HG02943 (cell line): ENCODE measurements at regions not wholly inside any gene's neighbourhood (a gene's known extent, or its start where the extent isn't known, plus 50 kb on each side); places are given as distances from the start of the nearest gene placed in this dataset.

ENCODE experiments used
- ATAC-seq: cut with Tn5 transposase; IDR thresholded peaks from one replicate; pipeline ENCODE4 v1.9.1; 2021; ENCODE audit warnings: mild to moderate bottlenecking, low read depth, moderate library complexity; ENCODE audit not compliant: unreplicated experiment

DNA sequence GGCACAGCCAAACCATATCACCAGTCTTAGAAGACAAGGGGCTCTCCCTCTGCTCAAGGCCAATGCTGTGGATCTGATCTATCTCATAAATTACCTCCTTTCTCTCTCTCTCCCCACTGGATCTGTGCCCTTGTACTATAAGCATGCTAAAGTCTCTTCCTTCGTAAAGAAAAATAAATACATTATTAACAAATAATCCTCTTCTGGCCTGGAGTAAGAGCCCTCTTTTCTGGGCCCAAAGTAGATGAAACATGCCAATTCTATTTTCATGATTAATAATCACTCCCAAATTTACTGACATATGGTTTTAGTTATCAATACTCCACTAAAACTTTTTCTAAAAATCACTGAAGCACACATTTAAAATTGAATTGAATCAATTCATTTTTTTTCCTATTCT, 889.7 kb downstream of the ADGRL2 start:
- ATAC-seq, result no peak

DNA sequence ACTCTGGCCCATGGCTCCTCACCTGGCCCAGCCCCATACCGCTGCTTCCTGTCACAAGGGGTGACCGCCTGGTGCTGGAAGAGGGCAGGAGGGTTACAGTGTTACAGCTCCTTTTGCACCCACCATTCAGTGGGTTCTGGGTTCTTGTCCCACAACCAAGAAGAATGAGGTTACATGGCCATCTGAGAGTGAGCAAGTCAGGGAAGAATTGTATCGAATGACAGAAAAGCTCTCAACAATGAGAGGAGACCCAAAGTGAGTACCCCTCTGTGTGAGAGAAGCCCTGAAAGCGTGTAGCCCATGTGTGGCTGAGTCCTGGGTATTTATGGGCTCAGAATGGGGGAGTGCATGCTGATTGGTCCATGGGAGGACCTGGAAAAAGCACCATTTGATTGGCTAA, 888.5 kb downstream of the ADGRL2 start:
- no peak for ATAC-seq

DNA sequence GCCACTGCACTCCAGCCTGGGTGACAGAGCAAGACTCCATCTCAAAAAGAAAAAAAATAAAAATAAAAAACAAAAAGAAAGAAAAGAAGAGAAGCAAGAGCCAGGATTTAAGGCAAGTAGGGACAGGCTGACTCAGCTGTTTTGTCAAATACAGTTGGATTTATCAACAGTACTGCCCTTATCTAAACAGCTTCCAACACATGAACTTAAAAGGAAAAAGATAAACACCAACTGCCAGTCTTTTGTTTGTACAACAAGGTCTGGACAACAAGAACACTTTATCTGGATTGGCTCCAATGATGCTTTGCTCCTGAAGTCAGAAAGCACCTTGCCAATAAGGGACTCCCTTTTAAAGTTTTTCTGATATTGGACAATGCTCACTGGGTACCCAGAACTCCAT, 886.0 kb downstream of the ADGRL2 start:
- ATAC-seq, result no peak

DNA sequence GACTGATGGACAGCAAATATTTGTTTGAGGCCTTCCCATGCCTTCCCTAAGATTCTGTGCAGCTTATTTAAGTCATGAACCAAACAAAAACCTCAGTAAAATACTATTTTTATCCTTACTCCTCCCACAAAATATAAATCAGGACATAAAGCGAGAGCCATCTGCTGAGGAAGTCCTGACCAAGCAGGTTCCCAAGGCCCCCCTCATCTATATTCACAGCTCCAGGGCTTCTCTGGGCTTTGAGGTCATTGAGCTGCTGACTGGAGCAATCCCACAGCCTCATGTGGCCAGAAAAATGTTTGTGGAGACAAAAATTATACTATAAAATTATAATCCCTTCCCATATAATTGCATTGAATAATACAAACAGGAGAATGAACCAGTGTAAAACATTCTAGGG, 846.2 kb downstream of the ADGRL2 start:
- ATAC-seq, result no peak

DNA sequence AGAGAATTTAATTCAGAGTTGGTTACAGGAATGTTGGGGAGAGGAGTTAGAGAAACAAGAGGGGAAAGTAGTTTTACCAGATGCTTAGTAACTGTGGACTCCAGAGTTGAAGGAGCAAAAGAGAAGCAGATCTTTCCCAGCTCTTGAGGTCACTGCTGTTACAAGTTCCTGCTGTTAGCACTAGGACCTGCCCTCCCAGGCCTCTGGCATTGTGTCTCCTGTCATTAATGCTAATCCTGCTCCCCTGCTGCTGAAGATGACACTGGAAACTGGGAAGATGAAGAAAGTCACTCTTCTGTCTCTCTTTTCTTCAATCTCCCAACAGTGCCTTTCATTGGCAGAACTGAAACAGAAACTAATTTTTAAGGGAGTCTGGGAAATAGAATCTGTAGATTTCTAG, 845.6 kb downstream of the ADGRL2 start:
- no peak for ATAC-seq

DNA sequence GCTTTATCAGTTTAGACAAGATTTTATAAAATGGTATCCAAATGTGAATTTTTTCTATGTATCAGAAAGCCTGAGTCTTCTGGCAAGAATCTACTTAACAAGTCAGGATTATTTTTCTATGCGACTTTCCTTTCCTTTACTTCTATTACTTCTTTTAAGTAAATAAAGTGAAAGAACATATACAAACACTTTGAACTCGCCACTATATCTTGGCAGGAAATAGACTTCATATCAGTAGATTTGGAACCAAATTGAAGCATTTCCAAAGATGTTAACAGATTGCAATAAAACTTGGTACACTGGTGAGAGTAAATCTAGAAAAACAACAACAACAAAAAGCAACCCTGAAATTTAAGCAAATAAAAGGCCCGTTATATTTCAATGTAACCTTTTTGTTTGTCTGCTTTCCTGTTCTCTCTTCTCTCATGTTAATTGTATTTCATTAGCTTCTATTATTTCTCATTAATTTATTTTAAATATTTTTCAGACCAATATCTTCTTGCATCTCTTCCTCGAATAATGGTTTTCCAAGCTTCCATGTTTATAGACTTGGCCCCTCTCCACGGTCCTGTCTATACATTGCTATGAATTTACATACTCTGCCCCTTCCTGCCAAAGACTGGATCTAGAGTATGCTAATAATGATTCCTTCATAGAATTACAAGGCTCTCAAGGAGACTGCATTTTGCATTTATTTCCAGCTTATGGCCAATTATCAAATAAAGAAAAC, 843.6 kb downstream of the ADGRL2 start:
- ATAC-seq, result no peak

DNA sequence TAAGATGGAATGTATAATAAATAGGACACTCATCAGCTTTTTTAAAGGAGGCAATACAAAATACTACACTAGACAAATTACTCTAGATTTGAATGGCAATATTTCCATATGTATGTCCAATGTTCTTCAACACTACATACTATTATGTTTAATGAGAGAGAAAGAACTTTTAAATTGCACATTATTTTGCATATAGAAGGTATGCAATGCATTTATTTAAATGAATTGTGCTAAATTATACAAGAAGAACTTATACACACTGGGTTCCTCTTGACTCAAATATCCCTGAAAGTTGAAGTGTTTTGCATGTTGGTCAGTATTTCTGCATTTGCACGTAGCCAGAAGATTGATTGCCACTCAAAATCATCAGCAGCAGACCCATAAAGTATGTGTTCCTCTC, 839.6 kb downstream of the ADGRL2 start:
- no peak for ATAC-seq

DNA sequence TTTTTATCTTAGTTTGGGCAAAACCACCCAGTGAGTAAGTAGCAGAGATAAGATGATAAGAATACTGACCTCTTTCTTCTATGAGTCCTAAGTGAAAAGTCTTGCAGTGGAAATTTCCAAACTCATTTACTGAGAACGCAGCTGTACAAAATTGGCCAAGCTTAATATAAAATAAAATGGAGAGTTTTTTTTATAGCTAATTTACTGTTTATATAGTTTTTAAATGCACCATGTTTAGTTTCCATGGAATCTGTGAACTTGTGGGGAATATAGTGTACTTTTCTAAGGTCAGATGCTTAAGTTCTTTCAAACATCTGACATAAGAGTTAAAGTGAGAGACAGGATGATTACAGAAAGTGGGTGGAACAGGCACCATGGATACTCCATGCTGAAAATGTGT, 833.5 kb downstream of the ADGRL2 start:
- no peak for ATAC-seq

DNA sequence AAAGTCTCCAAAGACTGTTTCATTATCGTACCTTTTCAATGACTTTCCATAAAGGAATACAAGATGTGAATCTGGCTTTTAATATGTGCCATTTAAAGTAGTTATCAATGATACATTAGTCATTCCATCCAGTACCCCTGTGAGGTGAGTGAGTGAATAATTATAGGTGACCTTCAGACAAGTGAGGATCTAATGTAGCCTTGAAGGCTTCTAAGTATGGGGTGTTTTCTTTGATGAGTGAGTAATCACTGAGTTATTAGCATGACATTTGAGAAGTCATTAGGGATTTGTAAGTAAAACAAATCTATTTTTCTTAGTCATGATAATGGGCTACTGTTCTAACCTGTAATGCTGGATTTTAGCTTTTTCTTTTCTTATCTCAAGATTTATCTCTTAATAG, 831.4 kb downstream of the ADGRL2 start:
- no peak for ATAC-seq

DNA sequence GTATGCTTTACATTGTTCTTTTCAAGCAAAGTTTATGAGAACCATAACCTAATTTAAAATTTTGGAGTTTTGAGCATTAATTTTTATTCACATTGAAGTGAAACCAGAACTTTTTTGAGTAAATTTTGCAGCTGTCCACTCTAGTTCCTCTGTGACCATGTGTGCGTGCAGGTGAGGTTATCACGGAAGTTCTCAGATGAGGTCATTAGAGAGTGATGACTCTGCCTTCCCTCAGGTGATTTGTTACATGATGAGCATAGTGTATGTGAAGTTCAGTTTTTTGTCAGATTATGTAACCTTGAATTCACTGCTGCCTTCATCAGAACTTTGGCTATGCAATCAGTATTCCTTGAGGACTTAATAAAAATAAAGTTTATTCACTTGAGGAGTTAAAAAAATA, 828.2 kb downstream of the ADGRL2 start:
- ATAC-seq, result no peak

DNA sequence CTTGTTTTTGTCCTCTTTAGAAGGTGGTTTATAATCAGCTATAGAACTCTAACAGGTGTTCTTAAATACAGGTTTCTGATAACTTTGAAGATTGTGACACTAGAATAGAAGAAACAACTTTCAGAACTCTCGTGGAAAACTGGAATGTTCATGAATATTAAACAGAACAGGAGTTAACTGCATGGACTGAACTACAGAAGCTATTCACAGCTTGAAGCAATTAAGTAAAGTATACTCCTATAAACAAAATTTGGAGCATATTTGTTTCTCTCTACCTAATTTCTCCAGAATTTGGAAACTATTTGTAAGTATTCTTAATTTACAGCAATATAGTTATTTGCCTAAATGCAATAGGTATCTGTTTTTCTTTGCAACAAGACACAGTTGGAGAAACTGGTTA, 824.8 kb downstream of the ADGRL2 start:
- ATAC-seq, result no peak

DNA sequence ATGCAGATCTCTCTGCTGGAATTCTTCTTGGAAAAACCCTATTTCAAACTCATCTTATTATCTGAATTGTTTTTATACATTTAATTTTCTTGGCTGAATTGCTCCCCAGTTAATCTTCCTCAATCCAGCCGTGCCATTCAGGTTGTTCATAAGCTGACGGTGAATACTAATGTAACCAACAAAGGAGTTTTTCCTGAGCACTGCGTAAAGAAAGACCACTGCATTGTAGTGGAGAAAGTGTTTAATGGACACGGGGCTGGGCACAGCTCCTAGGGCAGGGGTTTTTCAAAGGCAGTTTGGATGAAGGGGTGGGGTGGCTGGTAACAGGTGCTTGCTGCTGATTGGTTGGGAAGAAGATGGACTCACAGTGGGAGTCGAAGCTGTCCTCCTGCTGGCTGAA, 820.3 kb downstream of the ADGRL2 start:
- no peak for ATAC-seq

DNA sequence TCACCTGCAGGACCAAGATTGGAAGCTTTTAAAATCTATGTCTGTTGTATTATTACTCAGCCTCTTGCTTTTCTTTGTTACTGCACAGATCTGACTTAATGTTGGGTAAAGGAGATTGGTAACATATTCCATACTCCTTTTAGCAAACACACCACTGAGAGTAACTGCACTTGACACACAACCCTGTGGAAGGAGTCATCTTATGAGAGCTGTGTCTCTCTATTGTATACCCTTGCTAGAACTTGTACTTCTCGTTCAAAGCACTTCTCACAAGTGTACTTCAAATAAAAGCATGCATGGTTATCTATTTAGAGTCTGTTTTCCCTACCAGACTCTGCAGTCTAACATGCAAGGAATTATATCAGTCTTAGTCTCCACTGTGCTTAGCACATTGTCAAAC, 813.4 kb downstream of the ADGRL2 start:
- ATAC-seq, result no peak

DNA sequence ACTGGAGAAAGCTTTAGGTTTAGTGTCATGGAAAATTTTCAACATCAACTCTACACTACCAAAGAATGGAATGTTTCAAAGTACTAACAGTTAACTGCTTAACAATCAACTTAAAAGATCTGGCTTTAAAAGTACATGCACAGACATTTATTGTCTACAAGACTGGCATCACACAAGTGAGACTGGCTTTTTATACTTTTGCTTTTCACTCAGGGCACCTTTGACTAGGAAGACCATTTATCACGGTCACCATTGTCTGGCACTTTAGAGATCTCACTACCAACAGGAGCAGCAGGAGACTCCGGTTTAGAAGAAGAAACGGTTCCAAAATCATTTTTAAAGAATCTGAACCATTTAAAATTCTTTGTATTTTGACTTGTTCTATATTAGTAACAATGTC, 812.3 kb downstream of the ADGRL2 start:
- ATAC-seq, result no peak

DNA sequence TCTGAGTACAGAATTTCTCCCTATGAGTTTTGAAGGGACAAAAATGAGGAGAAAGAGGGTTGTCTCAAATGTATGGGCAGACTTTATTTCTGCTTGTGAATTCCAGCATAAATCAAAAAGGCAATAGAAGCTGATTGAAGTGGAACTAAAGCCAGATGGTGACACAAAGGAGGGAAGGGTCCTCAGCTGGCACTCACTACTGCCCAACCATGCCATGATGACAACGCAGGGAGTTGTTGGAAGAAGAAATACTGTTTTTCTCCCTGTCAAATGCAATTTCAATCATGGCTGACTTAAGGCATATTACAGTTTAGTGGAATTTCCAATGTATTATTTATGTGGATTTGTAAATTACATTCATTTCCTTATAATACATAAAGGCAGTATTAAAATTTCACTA, 805.8 kb downstream of the ADGRL2 start:
- ATAC-seq, result no peak

DNA sequence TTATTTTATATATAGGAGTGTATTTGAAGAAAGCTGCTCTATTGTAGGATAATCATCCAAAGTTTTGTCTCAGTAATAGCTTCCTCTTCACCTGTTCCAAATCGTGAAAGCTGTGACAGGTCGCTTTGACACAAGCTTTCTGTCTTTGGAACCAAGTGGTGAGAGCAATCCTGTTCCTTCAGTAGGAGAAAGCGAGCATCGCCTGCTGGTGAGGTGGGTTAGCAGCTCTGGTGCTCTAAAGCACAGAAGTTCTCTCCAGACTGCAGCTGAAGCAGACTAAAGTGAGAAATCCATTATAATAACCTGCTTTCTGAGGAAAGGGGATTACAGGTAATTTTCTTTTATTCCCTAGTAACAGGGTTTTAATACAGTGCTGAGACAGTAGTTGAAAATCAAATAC, 803.8 kb downstream of the ADGRL2 start:
- no peak for ATAC-seq

DNA sequence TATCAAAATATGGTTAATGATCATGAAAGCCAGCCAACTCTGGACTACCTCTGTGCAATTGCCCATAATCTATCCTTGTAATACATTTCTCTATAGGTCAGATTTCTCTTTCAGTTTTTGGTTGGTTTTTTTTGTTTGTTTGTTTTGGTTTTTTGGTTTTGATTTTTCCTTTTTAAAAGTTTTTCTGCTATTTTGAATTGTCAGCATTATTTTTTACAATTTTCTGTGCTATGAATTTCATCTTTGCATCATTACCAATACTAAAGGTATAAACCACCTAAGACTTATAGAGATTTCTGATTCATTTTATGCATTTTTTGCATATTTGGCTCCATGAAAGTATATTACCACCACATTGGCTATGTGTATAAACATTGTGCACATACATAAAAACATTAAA, 799.6 kb downstream of the ADGRL2 start:
- ATAC-seq, result no peak

DNA sequence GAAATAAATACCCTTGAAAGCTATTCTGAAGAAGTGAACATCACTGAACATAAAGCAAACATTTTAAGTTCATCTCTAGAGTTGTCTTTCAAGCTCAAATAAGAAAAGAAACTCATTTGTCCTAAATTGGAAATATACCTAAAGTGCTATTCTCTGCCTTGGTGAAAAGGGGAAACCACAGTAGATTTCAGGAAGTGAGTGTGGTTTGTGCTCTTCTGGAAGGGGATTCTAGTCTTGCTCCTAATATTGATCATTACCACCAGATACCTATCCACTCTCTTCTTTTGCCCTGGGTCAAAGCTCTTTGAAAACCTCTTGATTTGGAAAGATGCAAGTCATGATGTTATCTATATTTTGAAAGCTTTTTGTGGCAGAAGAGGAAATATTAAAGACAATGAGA, 798.1 kb downstream of the ADGRL2 start:
- ATAC-seq, result no peak

DNA sequence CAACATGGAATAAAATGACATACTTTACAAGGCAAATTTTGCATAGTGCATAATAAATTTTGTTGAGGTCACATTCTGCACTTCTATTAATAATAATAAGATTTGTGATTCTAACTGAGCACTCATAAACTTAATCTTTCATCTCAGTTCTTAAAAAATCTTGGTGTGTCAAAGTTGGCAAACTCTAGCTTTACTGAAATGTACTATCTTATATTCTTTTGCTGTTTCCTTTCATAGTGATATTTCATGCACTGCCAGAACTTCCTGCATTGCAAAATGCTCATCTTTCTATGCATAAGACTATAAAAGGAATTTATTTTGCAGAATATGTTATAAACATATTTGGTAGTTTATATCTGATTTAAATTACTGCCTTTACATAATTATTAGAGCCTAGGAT, 797.6 kb downstream of the ADGRL2 start:
- no peak for ATAC-seq

DNA sequence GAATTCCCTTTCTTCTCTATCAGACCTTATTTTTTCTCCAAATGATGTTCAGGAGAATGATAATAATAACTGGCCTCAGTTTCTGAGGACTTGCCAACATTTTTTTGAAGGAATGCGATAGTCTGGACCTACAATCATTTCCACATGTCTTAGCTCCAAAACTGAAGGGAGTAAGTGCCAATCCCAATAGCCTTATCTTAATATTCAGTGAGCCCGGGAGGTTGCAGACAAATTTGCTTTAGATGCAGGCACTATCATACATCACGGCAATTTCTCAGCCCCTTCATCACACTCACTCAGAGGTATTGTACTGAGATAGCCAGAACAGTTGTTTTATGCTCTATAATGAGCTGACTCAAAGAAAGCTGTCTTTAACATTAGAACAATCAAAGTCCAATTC, 796.9 kb downstream of the ADGRL2 start:
- ATAC-seq, result no peak

DNA sequence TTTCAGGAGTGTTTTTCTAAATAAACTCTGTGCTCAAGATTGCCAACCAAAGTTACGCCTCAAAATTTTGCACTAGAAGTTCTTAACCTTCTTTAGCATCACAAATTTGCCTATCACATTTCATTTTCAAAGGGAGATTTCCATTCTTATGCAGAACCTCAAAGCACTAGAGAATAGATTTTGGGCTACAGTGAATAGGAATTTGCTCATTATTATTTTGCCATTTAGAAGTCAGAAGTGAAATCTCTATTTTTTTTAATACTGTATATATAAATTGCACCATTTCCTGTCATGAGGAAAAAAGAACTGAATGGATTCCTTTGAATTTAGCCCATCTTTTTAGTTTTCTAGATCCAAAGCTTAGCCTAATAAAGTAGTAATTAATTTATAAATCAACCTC, 796.4 kb downstream of the ADGRL2 start:
- no peak for ATAC-seq

DNA sequence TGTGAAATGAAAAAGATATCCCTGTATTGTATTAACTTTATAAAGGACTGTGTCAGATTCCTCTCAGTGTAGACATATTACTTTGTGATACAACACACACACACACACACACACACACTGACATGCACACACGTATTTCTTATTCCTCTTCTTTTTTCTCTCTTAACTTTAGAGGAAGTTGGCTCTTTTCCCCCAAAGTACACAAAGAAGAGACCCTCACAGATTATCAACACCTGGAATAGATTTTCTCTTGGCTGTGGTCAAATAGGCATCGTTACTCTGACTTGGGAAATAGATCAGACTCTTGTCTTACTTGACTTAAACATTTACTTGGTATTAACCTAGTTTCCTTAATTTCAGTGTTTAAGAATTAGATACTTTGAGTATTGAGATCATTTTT, 792.8 kb downstream of the ADGRL2 start:
- no peak for ATAC-seq

DNA sequence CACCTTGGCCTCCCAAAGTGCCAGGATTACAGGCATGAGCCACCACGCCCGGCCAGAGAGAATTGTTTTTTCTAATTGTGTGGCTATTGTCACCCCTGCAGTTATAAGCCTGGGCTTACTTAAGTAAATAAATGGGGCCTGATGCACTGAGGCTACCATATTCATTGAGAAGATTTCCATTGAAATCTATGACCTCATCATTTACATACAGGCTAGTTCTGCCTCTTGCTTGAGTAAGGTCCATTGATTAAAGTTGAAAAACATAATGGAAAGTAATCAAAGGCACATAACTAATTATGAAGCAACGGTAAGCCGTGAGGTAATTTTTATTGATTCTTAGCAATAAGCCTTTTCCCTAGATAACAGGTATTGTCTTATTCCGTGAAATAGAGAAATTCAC, 788.9 kb downstream of the ADGRL2 start:
- no peak for ATAC-seq
